Fibroblast of pulmonary artery (primary cell): ENCODE measurements at regions not wholly inside any gene's neighbourhood (a gene's known extent, or its start where the extent isn't known, plus 50 kb on each side); places are given as distances from the start of the nearest gene placed in this dataset.
A peak's percentile ranks its signal among the peaks of the same experiment; 100 is the strongest.

ENCODE experiments used
- DNase-seq: peaks from one replicate; pipeline ENCODE4 v3.0.0-alpha.2; 2010; ENCODE audit warnings: low read depth
- H3K4me3 ChIP-seq: replicated peaks from 2 replicates; pipeline ENCODE4 v1.5.1; 2011; ENCODE audit warnings: low read depth, mild to moderate bottlenecking, control low read depth, low read length, moderate library complexity
- CTCF ChIP-seq: IDR thresholded peaks from 2 replicates; pipeline ENCODE4 v1.5.1; 2011; ENCODE audit warnings: mild to moderate bottlenecking, control low read depth, low read length, inconsistent platforms; ENCODE audit errors: missing control alignments

- TF ChIP-seq CTCF, result no peak
Measured at GRCh38 chr11:28999620-29000019, 891.4 kb downstream of the METTL15 start.

GRCh38 chr11:28992996-28993395, 884.8 kb downstream of the METTL15 start:
- no peak overlapping the region for H3K4me3 ChIP-seq
- no peak for TF ChIP-seq CTCF
- DNase-seq, result no peak

More at GRCh38 chr11:28999620-29000019, 891.4 kb downstream of the METTL15 start:
- H3K4me3 ChIP-seq, result no peak overlapping the region
- DNase-seq, result no peak

- DNase-seq, result no peak
- no peak for TF ChIP-seq CTCF
- no peak overlapping the region for H3K4me3 ChIP-seq
Measured at GRCh38 chr11:28984231-28984630, 876.0 kb downstream of the METTL15 start.

- TF ChIP-seq CTCF, result no peak
- DNase-seq, result no peak
- H3K4me3 ChIP-seq, result no peak overlapping the region
Measured at GRCh38 chr11:28983780-28984179, 875.6 kb downstream of the METTL15 start.

GRCh38 chr11:28981381-28981780, 873.2 kb downstream of the METTL15 start:
- H3K4me3 ChIP-seq, result no peak overlapping the region
- TF ChIP-seq CTCF, result no peak
- DNase-seq, result peak; percentile 67

GRCh38 chr11:28976801-28977145, 868.6 kb downstream of the METTL15 start:
- TF ChIP-seq CTCF, result no peak
- DNase-seq, result no peak
- H3K4me3 ChIP-seq, result no peak overlapping the region

- TF ChIP-seq CTCF, result no peak
- H3K4me3 ChIP-seq, result no peak overlapping the region
- no peak for DNase-seq
Measured at GRCh38 chr11:28976012-28976800, 868.0 kb downstream of the METTL15 start.
